ENCODE measurements at regions not wholly inside any gene's neighbourhood (a gene's known extent, or its start where the extent isn't known, plus 50 kb on each side); places are given as distances from the start of the nearest gene placed in this dataset.
"Not testable (repeated sequence)": the region's sequence is repeated elsewhere in the genome, so short reads cannot be mapped to it uniquely, and the experiment has no call there.

- Histone ChIP-seq H3K9me3 (no peaks in the 10 kb centered on the region), H3K36me3 (no peaks in the 10 kb centered on the region), H3K27ac (peak overlapping the region in 6 of 12 donors; percentile 9 to 80 (median 38)), H3K4me1 (peaks cover 0 to 33% (median 10%) of the 10 kb centered on the region in 12 donors), H3K27me3 (no peaks in the 10 kb centered on the region), H3K4me3 (peak overlapping the region in 11 of 12 donors; percentile 16 to 61 (median 45))
- no peak for TF ChIP-seq POLR2A (IDR thresholded peaks at IDR 0.05)
- TF ChIP-seq, protein P1, sequence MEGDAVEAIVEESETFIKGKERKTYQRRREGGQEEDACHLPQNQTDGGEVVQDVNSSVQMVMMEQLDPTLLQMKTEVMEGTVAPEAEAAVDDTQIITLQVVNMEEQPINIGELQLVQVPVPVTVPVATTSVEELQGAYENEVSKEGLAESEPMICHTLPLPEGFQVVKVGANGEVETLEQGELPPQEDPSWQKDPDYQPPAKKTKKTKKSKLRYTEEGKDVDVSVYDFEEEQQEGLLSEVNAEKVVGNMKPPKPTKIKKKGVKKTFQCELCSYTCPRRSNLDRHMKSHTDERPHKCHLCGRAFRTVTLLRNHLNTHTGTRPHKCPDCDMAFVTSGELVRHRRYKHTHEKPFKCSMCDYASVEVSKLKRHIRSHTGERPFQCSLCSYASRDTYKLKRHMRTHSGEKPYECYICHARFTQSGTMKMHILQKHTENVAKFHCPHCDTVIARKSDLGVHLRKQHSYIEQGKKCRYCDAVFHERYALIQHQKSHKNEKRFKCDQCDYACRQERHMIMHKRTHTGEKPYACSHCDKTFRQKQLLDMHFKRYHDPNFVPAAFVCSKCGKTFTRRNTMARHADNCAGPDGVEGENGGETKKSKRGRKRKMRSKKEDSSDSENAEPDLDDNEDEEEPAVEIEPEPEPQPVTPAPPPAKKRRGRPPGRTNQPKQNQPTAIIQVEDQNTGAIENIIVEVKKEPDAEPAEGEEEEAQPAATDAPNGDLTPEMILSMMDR (IDR thresholded peaks at IDR 0.05) = no peak
- intact Hi-C loops (cut with DNase I) = no loop called here
- DNase-seq = no peak
- ATAC-seq = peak in 3 of 4 donors; percentile 27 to 55 (median 48)
- WGBS, 4 donors = 4 to 18% (median 14%) methylated on average over 8 of the region's 8 CpGs
Observed at GRCh38 chr6:85865420-85866369, 223.0 kb upstream of the SYNCRIP start.

GRCh38 chr6:85864453-85865401 lies 222.0 kb upstream of the SYNCRIP start:
- Histone ChIP-seq H3K4me3 (peak overlapping the region in 5 of 12 donors; percentile 39 to 61 (median 47)), H3K9me3 (no peaks in the 10 kb centered on the region), H3K27me3 (no peaks in the 10 kb centered on the region), H3K4me1 (peaks cover 0 to 33% (median 10%) of the 10 kb centered on the region in 12 donors), H3K36me3 (no peaks in the 10 kb centered on the region), H3K27ac (peak overlapping the region in 5 of 12 donors; percentile 12 to 80 (median 26))
- DNase-seq (no peak), ATAC-seq (peak in 3 of 4 donors; percentile 39 to 64 (median 62))
- 28 to 43% (median 37%) methylated on average over 7 of the region's 7 CpGs for WGBS, 4 donors
- intact Hi-C loops (cut with DNase I) = no loop called here
- TF ChIP-seq, protein P1 (IDR thresholded peaks at IDR 0.05) = peak in 2 of 12 donors; percentile 15 to 18
- TF ChIP-seq POLR2A (IDR thresholded peaks at IDR 0.05) = no peak

- Histone ChIP-seq H3K36me3 (no peaks in the 10 kb centered on the region), H3K4me1 (no peaks in the 10 kb centered on the region), H3K4me3 (no peak overlapping the region), H3K9me3 (peaks cover 0 to 2% (median 0%) of the 10 kb centered on the region in 12 donors), H3K27me3 (no peaks in the 10 kb centered on the region), H3K27ac (peak overlapping the region in 2 of 12 donors; percentile 10 to 23)
- DNase-seq (no peak), ATAC-seq (no peak)
- WGBS, 4 donors = 25 to 33% (median 33%) methylated on average over 2 of the region's 2 CpGs
- TF ChIP-seq POLR2A (IDR thresholded peaks at IDR 0.05) = no peak
- TF ChIP-seq, protein P1 (IDR thresholded peaks at IDR 0.05) = no peak
- intact Hi-C loops (cut with DNase I) = no loop called here
Observed at GRCh38 chr6:85856235-85856634, 213.5 kb upstream of the SYNCRIP start.

DNA sequence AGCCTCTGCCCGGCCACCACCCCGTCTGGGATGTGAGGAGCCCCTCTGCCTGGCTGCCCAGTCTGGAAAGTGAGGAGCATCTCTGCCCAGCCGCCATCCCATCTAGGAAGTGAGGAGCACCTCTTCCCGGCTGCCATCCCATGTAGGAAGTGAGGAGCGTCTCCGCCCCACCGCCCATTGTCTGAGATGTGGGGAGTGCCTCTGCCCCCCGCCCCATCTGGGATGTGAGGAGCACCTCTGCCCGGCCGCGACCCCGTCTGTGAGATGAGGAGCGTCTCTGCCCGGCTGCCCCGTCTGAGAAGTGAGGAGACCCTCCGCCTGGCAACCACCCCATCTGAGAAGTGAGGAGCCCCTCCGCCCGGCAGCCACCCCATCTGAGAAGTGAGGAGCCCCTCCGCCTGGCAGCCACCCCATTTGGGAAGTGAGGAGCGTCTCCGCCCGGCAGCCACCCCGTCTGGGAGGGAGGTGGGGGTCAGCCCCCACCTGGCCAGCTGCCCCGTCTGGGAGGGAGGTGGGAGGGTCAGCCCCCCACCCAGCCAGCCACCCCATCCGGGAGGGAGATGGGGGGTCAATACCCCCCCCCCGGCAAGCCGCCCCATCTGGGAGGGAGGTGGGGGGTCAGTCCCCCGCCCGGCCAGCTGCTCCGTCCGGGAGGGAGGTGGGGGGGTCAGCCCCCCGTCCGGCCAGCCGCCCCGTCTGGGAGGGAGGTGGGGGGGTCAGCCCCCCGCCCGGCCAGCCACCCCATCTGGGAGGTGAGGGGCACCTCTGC lies 195.8 kb upstream of the SYNCRIP start:
- H3K9me3 ChIP-seq; H3K27ac ChIP-seq; ATAC-seq; H3K27me3 ChIP-seq; H3K4me1 ChIP-seq; intact Hi-C loops (cut with DNase I); DNase-seq; H3K36me3 ChIP-seq; H3K4me3 ChIP-seq: not testable (repeated sequence)
- WGBS, 4 donors = 91 to 96% (median 94%) methylated on average over 13 to 37 of the region's 37 CpGs
